H1 (cell line): ENCODE measurements at regions not wholly inside any gene's neighbourhood (a gene's known extent, or its start where the extent isn't known, plus 50 kb on each side); places are given as distances from the start of the nearest gene placed in this dataset.

ENCODE experiments used
- CTCF ChIA-PET: fragments of 300-600 bp; sonication (Branson Sonifier 250); formaldehyde crosslinking; loops from one replicate; lab custom pipeline; 2021; ENCODE audit not compliant: partially characterized antibody; lab: Charles Lee
- POLR2A ChIA-PET: fragments of 300-600 bp; sonication (Branson Sonifier 250); formaldehyde crosslinking; loops from one replicate; lab custom pipeline; 2021; ENCODE audit warnings: inconsistent platforms; ENCODE audit not compliant: partially characterized antibody; lab: Charles Lee
- DNase-seq, 2 experiments: peaks; one replicate each; pipeline versions ENCODE4 v3.0.0 to v3.0.0-alpha.2; 2010 to 2022; ENCODE audit warnings: low spot score in 2 of 2, low read depth in 1 of 2, mixed read lengths in 1 of 2
- FAIRE-seq: peaks from 2 replicates; lab custom pipeline; 2011; peaks lifted over from hg19 to GRCh38; lab: Jason Lieb, UNC
- H2AFZ ChIP-seq: 2 replicates; pipeline ENCODE4 v1.8.1; 2012; ENCODE audit warnings: low read length, inconsistent platforms
- H2AK5ac ChIP-seq: 2 replicates; pipeline ENCODE4 v1.6.1; 2013; ENCODE audit warnings: low read depth, low read length
- H2BK120ac ChIP-seq: replicated peaks from 2 replicates; pipeline ENCODE3; 2013; ENCODE audit warnings: low read depth, low read length, inconsistent platforms
- H2BK12ac ChIP-seq: 2 replicates; pipeline ENCODE4 v1.6.1; 2013; ENCODE audit warnings: low read depth, low read length
- H2BK15ac ChIP-seq: 2 replicates; pipeline ENCODE4 v1.6.1; 2013; ENCODE audit warnings: low read length
- H2BK20ac ChIP-seq: 2 replicates; pipeline ENCODE4 v1.6.1; 2013; ENCODE audit warnings: low read length
- H2BK5ac ChIP-seq: 2 replicates; pipeline ENCODE4 v1.6.1; 2013; ENCODE audit warnings: low read depth, low read length
- H3K14ac ChIP-seq: 2 replicates; pipeline ENCODE4 v1.6.1; 2013; ENCODE audit warnings: inconsistent platforms; ENCODE audit not compliant: insufficient read length
- H3K18ac ChIP-seq: 2 replicates; pipeline ENCODE4 v1.6.1; 2013; ENCODE audit warnings: low read length; ENCODE audit errors: extremely low read depth
- H3K23ac ChIP-seq: 2 replicates; pipeline ENCODE4 v1.6.1; 2013; ENCODE audit warnings: inconsistent platforms; ENCODE audit not compliant: insufficient read length
- H3K23me2 ChIP-seq: 2 replicates; pipeline ENCODE4 v1.6.1; 2013; ENCODE audit warnings: low read depth, low read length
- H3K27ac ChIP-seq: 2 replicates; pipeline ENCODE4 v1.6.1; 2011; ENCODE audit warnings: low read depth, low read length, inconsistent platforms
- H3K27me3 ChIP-seq, 4 experiments: replicated peaks in 1 of 4; 1 replicate in 1 of 4; 2 replicates in 3 of 4; pipeline versions ENCODE4 v1.6.1 to v1.8.1; 2011 to 2013; ENCODE audit warnings: low read length in 3 of 4, mild to moderate bottlenecking in 3 of 4, inconsistent platforms in 2 of 4, mixed read lengths in 2 of 4, moderate library complexity in 1 of 4; ENCODE audit not compliant: control insufficient read depth in 3 of 4, insufficient read depth in 3 of 4; ENCODE audit errors: extremely low read depth in 1 of 4
- H3K36me3 ChIP-seq, 4 experiments: 2 replicates each; pipeline versions ENCODE4 v1.6.1 to v1.8.1; 2011 to 2013; ENCODE audit warnings: mild to moderate bottlenecking in 4 of 4, low read length in 3 of 4, moderate library complexity in 2 of 4, control low read depth in 1 of 4, inconsistent platforms in 1 of 4; ENCODE audit not compliant: insufficient read depth in 4 of 4, control insufficient read depth in 2 of 4
- H3K4ac ChIP-seq: replicated peaks from 2 replicates; pipeline ENCODE3; 2013; ENCODE audit warnings: low read length, low read depth, mixed read lengths, inconsistent platforms; ENCODE audit not compliant: insufficient read length
- H3K4me1 ChIP-seq, 4 experiments: replicated peaks in 1 of 4; 1 replicate in 1 of 4; 2 replicates in 3 of 4; pipeline versions ENCODE4 v1.6.1 to v1.8.1; 2011 to 2013; ENCODE audit warnings: low read length in 3 of 4, inconsistent platforms in 2 of 4, mixed read lengths in 1 of 4; ENCODE audit not compliant: insufficient read depth in 4 of 4, control insufficient read depth in 3 of 4
- H3K4me2 ChIP-seq, 2 experiments: 2 replicates each; pipeline versions ENCODE4 v1.6.1 to v1.8.1; 2011 to 2013; ENCODE audit warnings: low read depth in 2 of 2, low read length in 2 of 2, control low read depth in 1 of 2, inconsistent platforms in 1 of 2, mild to moderate bottlenecking in 1 of 2; ENCODE audit not compliant: insufficient read depth in 1 of 2
- H3K4me3 ChIP-seq, 4 experiments: fragments of 200-600, 300-600 bp in 1 of 4; sonication (generic), shearing (Covaris generic), sonication (Bioruptor Twin) in 1 of 4; 2 replicates each; pipeline versions ENCODE4 v1.5.1 to v1.8.1; 2011 to 2016; ENCODE audit warnings: low read length in 4 of 4, low read depth in 3 of 4, control low read depth in 2 of 4, inconsistent platforms in 2 of 4, mild to moderate bottlenecking in 2 of 4, mixed read lengths in 1 of 4, moderate library complexity in 1 of 4; ENCODE audit not compliant: insufficient read depth in 2 of 4; ENCODE audit errors: extremely low read depth in 1 of 4
- H3K56ac ChIP-seq: replicated peaks from 2 replicates; pipeline ENCODE3; 2013; ENCODE audit warnings: low read depth, mild to moderate bottlenecking, mixed read lengths, low read length, inconsistent platforms; ENCODE audit not compliant: insufficient read length
- H3K79me1 ChIP-seq: 2 replicates; pipeline ENCODE4 v1.6.1; 2013; ENCODE audit warnings: low read depth, low read length, control low read depth
- H3K79me2 ChIP-seq, 2 experiments: 2 replicates each; pipeline versions ENCODE4 v1.6.1 to v1.8.1; 2012 to 2013; ENCODE audit warnings: low read length in 2 of 2, mild to moderate bottlenecking in 2 of 2, inconsistent platforms in 1 of 2; ENCODE audit not compliant: insufficient read depth in 2 of 2, control insufficient read depth in 1 of 2
- H3K9ac ChIP-seq, 4 experiments: replicated peaks in 1 of 4; 1 replicate in 1 of 4; 2 replicates in 3 of 4; pipeline versions ENCODE4 v1.6.1 to v1.8.1; 2011 to 2013; ENCODE audit warnings: low read depth in 3 of 4, low read length in 3 of 4, control low read depth in 2 of 4, mild to moderate bottlenecking in 2 of 4, moderate library complexity in 2 of 4, inconsistent platforms in 1 of 4; ENCODE audit errors: extremely low read depth in 1 of 4
- H3K9me3 ChIP-seq, 2 experiments: 2 replicates each; pipeline versions ENCODE4 v1.6.1 to v1.8.1; 2012 to 2013; ENCODE audit warnings: mild to moderate bottlenecking in 2 of 2, moderate library complexity in 2 of 2, control low read depth in 1 of 2, inconsistent platforms in 1 of 2, low read depth in 1 of 2, low read length in 1 of 2, mixed read lengths in 1 of 2; ENCODE audit not compliant: insufficient read depth in 2 of 2
- H4K20me1 ChIP-seq, 2 experiments: replicated peaks in 1 of 2; 2 replicates each; pipeline versions ENCODE3 to v1.8.1; 2011 to 2013; ENCODE audit warnings: inconsistent platforms in 2 of 2, low read length in 2 of 2, mild to moderate bottlenecking in 1 of 2; ENCODE audit not compliant: insufficient read depth in 2 of 2, control insufficient read depth in 1 of 2
- H4K5ac ChIP-seq: 2 replicates; pipeline ENCODE4 v1.6.1; 2013; ENCODE audit warnings: low read length, low read depth, mixed read lengths, inconsistent platforms; ENCODE audit not compliant: insufficient read length
- H4K8ac ChIP-seq: 2 replicates; pipeline ENCODE4 v1.8.0; 2013; ENCODE audit warnings: mild to moderate bottlenecking, moderate library complexity, low read length, inconsistent platforms; ENCODE audit not compliant: insufficient read depth; ENCODE audit errors: extremely low read depth
- H4K91ac ChIP-seq: replicated peaks from 2 replicates; pipeline ENCODE3; 2013; ENCODE audit warnings: low read length, mixed read lengths, inconsistent platforms; ENCODE audit not compliant: insufficient read length
- CHD1 ChIP-seq: IDR thresholded peaks from 2 replicates; pipeline ENCODE4 v1.6.1; 2012; ENCODE audit warnings: low read depth, low read length, improper control_type of control experiment
- JUN ChIP-seq: IDR thresholded peaks from 2 replicates; pipeline ENCODE4 v1.6.1; 2011; ENCODE audit warnings: low read depth, mild to moderate bottlenecking, improper control_type of control experiment, low read length
- WGBS, 2 experiments: shearing (Covaris generic) in 1 of 2; methylation state at CpG; one replicate each; pipeline versions ENCODE4 v1.1.6 to v1.1.7; 2013 to 2015; ENCODE audit warnings: low lambda C conversion rate in 2 of 2, mixed read lengths in 2 of 2, inconsistent platforms in 1 of 2, low coverage in 1 of 2, missing lambda C conversion rate in 1 of 2; ENCODE audit not compliant: insufficient replicate concordance in 2 of 2, insufficient coverage in 1 of 2, insufficient read length in 1 of 2; ENCODE audit errors: extremely low coverage in 1 of 2, missing lambda C conversion rate in 1 of 2; 5-methylcytosine and 5-hydroxymethylcytosine counted together
- TF ChIP-seq, protein P1 (sequence below): IDR thresholded peaks from 2 replicates; pipeline ENCODE4 v1.6.1; 2011; ENCODE audit warnings: low read depth, mild to moderate bottlenecking, low read length; ENCODE audit not compliant: insufficient read depth

GRCh38 chr9:13446938-13447842 lies 167.7 kb upstream of the MPDZ start:
- no peaks in the 10 kb centered on the region for H3K23me2 ChIP-seq
- H3K36me3 ChIP-seq: no peaks in the 10 kb centered on the region
- no peaks in the 10 kb centered on the region for H3K79me1 ChIP-seq
- no peak for FAIRE-seq
- H3K79me2 ChIP-seq: no peaks in the 10 kb centered on the region
- no peak for TF ChIP-seq JUN
- TF ChIP-seq CHD1: no peak
- TF ChIP-seq, protein P1, sequence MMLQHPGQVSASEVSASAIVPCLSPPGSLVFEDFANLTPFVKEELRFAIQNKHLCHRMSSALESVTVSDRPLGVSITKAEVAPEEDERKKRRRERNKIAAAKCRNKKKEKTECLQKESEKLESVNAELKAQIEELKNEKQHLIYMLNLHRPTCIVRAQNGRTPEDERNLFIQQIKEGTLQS: no peak
- no peaks in the 10 kb centered on the region for H3K27me3 ChIP-seq
- H4K91ac ChIP-seq: no peak overlapping the region
- H3K9ac ChIP-seq: no peak overlapping the region
- no peak overlapping the region for H3K4me3 ChIP-seq
- POLR2A ChIA-PET: interaction anchor here (0.8 kb wide), 1 partner anchor 456 kb away, joined by 4 read pairs; no protein-coding TSS in a partner anchor
- H2BK5ac ChIP-seq: no peak overlapping the region
- no peak overlapping the region for H3K56ac ChIP-seq
- no peak for DNase-seq
- no peak overlapping the region for H2BK12ac ChIP-seq
- no peak overlapping the region for H3K4me2 ChIP-seq
- no peak overlapping the region for H3K27ac ChIP-seq
- H3K18ac ChIP-seq: no peak overlapping the region
- H4K8ac ChIP-seq: no peak overlapping the region
- no peak overlapping the region for H2AK5ac ChIP-seq
- 89 to 100% methylated on average over 1 to 5 of the region's 5 CpGs for WGBS, 2 experiments
- H3K4me1 ChIP-seq: peaks cover 0 to 8% (median 5%) of the 10 kb centered on the region in 4 experiments; a peak in 3 of 7 replicates
- no peak overlapping the region for H2BK20ac ChIP-seq
- no peaks in the 10 kb centered on the region for H4K20me1 ChIP-seq
- no peak overlapping the region for H4K5ac ChIP-seq
- no peak overlapping the region for H3K4ac ChIP-seq
- no peak overlapping the region for H2AFZ ChIP-seq
- no peak overlapping the region for H2BK120ac ChIP-seq
- H3K23ac ChIP-seq: no peak overlapping the region
- no peaks in the 10 kb centered on the region for H3K9me3 ChIP-seq
- H2BK15ac ChIP-seq: no peak overlapping the region
- CTCF ChIA-PET: interaction anchor here (0.8 to 1.7 kb wide), 2 partner anchors 20 to 23 kb away, joined by 3 to 6 read pairs; no protein-coding TSS in a partner anchor
- H3K14ac ChIP-seq: no peak overlapping the region
